KOPT-K1 (cell line): ENCODE measurements at regions not wholly inside any gene's neighbourhood (a gene's known extent, or its start where the extent isn't known, plus 50 kb on each side); places are given as distances from the start of the nearest gene placed in this dataset.

ENCODE experiments used
- H3K27ac ChIP-seq: fragments of 200-600 bp; sonication (generic); 2 replicates; pipeline ENCODE4 v1.5.1; 2016; ENCODE audit warnings: antibody characterized with exemption, mild to moderate bottlenecking, low read depth, low read length; ENCODE audit not compliant: poor library complexity, severe bottlenecking
- H3K36me3 ChIP-seq: fragments of 200-600 bp; sonication (generic); 2 replicates; pipeline ENCODE4 v1.5.1; 2017; ENCODE audit warnings: antibody characterized with exemption, mild to moderate bottlenecking, low read length, moderate library complexity; ENCODE audit not compliant: insufficient read depth
- H3K9me3 ChIP-seq: fragments of 200-600 bp; sonication (generic); 2 replicates; pipeline ENCODE4 v1.5.1; 2017; ENCODE audit warnings: antibody characterized with exemption, low read length, mild to moderate bottlenecking; ENCODE audit not compliant: insufficient read depth, poor library complexity, severe bottlenecking

GRCh38 chr2:129460299-129461198 lies 518.9 kb upstream of the RAB6C start:
- Histone ChIP-seq H3K36me3 (no peaks in the 10 kb centered on the region), H3K27ac (no peak overlapping the region), H3K9me3 (no peaks in the 10 kb centered on the region)

- Histone ChIP-seq H3K36me3 (no peaks in the 10 kb centered on the region), H3K9me3 (no peaks in the 10 kb centered on the region), H3K27ac (no peak overlapping the region)
Observed at GRCh38 chr2:129462349-129462748, 517.1 kb upstream of the RAB6C start.

- H3K36me3 ChIP-seq = no peaks in the 10 kb centered on the region
- no peak overlapping the region for H3K27ac ChIP-seq
- no peaks in the 10 kb centered on the region for H3K9me3 ChIP-seq
Observed at GRCh38 chr2:129462967-129463366, 516.5 kb upstream of the RAB6C start.

GRCh38 chr2:129464036-129464435 lies 515.4 kb upstream of the RAB6C start:
- Histone ChIP-seq H3K9me3 (no peaks in the 10 kb centered on the region), H3K27ac (no peak overlapping the region)

GRCh38 chr2:129464631-129465030 lies 514.8 kb upstream of the RAB6C start:
- Histone ChIP-seq H3K27ac (no peak overlapping the region), H3K9me3 (no peaks in the 10 kb centered on the region), H3K36me3 (no peaks in the 10 kb centered on the region)

More at GRCh38 chr2:129464036-129464435, 515.4 kb upstream of the RAB6C start:
- H3K36me3 ChIP-seq = no peaks in the 10 kb centered on the region

- Histone ChIP-seq H3K27ac (no peak overlapping the region), H3K36me3 (no peaks in the 10 kb centered on the region), H3K9me3 (no peaks in the 10 kb centered on the region)
Observed at GRCh38 chr2:129465045-129465444, 514.4 kb upstream of the RAB6C start.

- H3K27ac ChIP-seq = no peak overlapping the region
- no peaks in the 10 kb centered on the region for H3K9me3 ChIP-seq
- no peaks in the 10 kb centered on the region for H3K36me3 ChIP-seq
Observed at GRCh38 chr2:129466389-129466788, 513.1 kb upstream of the RAB6C start.

- no peaks in the 10 kb centered on the region for H3K9me3 ChIP-seq
- H3K36me3 ChIP-seq = no peaks in the 10 kb centered on the region
- H3K27ac ChIP-seq = no peak overlapping the region
Observed at GRCh38 chr2:129467012-129467779, 512.3 kb upstream of the RAB6C start.

- H3K27ac ChIP-seq = no peak overlapping the region
Observed at GRCh38 chr2:129467941-129468340, 511.5 kb upstream of the RAB6C start.

GRCh38 chr2:129468879-129469278 lies 510.6 kb upstream of the RAB6C start:
- Histone ChIP-seq H3K9me3 (no peaks in the 10 kb centered on the region), H3K36me3 (no peaks in the 10 kb centered on the region), H3K27ac (no peak overlapping the region)

More at GRCh38 chr2:129467941-129468340, 511.5 kb upstream of the RAB6C start:
- Histone ChIP-seq H3K36me3 (no peaks in the 10 kb centered on the region), H3K9me3 (no peaks in the 10 kb centered on the region)

GRCh38 chr2:129469389-129469788 lies 510.1 kb upstream of the RAB6C start:
- Histone ChIP-seq H3K27ac (no peak overlapping the region), H3K36me3 (no peaks in the 10 kb centered on the region), H3K9me3 (no peaks in the 10 kb centered on the region)

- Histone ChIP-seq H3K9me3 (no peaks in the 10 kb centered on the region), H3K27ac (no peak overlapping the region), H3K36me3 (no peaks in the 10 kb centered on the region)
Observed at GRCh38 chr2:129469871-129470270, 509.6 kb upstream of the RAB6C start.

- Histone ChIP-seq H3K9me3 (no peaks in the 10 kb centered on the region), H3K36me3 (no peaks in the 10 kb centered on the region), H3K27ac (no peak overlapping the region)
Observed at GRCh38 chr2:129478902-129479517, 500.5 kb upstream of the RAB6C start.

- Histone ChIP-seq H3K9me3 (no peaks in the 10 kb centered on the region), H3K36me3 (no peaks in the 10 kb centered on the region)
Observed at GRCh38 chr2:129479892-129480291, 499.6 kb upstream of the RAB6C start.

GRCh38 chr2:129480790-129481189 lies 498.7 kb upstream of the RAB6C start:
- Histone ChIP-seq H3K9me3 (no peaks in the 10 kb centered on the region), H3K36me3 (no peaks in the 10 kb centered on the region), H3K27ac (no peak overlapping the region)

More at GRCh38 chr2:129479892-129480291, 499.6 kb upstream of the RAB6C start:
- no peak overlapping the region for H3K27ac ChIP-seq
